ENCODE measurements at regions not wholly inside any gene's neighbourhood (a gene's known extent, or its start where the extent isn't known, plus 50 kb on each side); places are given as distances from the start of the nearest gene placed in this dataset.

DNA sequence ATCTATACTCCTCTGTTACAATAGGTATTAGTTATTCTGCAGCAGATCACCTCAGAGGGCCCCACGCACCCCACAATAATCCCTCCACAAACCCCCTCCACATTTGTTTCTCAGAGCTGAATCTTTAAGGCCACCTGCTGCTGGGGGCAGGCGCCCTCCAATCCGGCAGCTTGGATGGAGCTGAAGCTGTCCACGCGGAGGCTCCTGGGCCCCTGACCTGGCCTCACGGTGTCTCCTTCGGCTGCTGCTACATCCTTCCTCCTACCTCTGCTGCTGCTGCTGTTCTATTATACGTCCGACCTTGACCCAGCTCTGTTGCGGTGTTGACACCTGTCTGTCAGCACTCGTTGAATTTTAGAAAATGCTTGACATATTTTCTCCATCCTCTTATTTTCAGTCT, 430.2 kb upstream of the ZFP42 start:
- Histone ChIP-seq H3K9ac (ENCODE audit: low read length in 3 of 3) (no peak overlapping the region), H3K27ac (ENCODE audit: low read depth in 2 of 2, low read length in 2 of 2) (no peak overlapping the region), H3K27me3 (ENCODE audit: control insufficient read depth, insufficient read depth, low read length) (no peaks in the 10 kb centered on the region), H3K4me1 (ENCODE audit: control insufficient read depth in 2 of 3, insufficient read depth in 2 of 3, low read depth in 1 of 3, low read length in 3 of 3) (no peaks in the 10 kb centered on the region), H3K36me3 (ENCODE audit: control insufficient read depth in 2 of 3, insufficient read depth in 3 of 3, low read length in 3 of 3) (no peaks in the 10 kb centered on the region), H3K4me3 (ENCODE audit: low read length in 3 of 3) (no peak overlapping the region), H3K9me3 (ENCODE audit: control insufficient read depth in 2 of 3, insufficient read depth in 1 of 3, low read length in 3 of 3) (no peaks in the 10 kb centered on the region)
- FAIRE-seq (no peak), DNase-seq (no peak)
- no peak for TF ChIP-seq CTCF (IDR thresholded peaks at IDR 0.05; ENCODE audit: borderline replicate concordance, extremely low read depth, insufficient read depth)
- intact Hi-C loops (cut with DNase I) = no loop called here

GRCh38 chr4:187569871-187570270, 425.7 kb upstream of the ZFP42 start:
- Histone ChIP-seq H3K36me3 (ENCODE audit: control insufficient read depth in 2 of 3, insufficient read depth in 3 of 3, low read length in 3 of 3) (no peaks in the 10 kb centered on the region), H3K4me1 (ENCODE audit: control insufficient read depth in 2 of 3, insufficient read depth in 2 of 3, low read depth in 1 of 3, low read length in 3 of 3) (no peaks in the 10 kb centered on the region), H3K27ac (ENCODE audit: low read depth in 2 of 2, low read length in 2 of 2) (no peak overlapping the region), H3K4me3 (ENCODE audit: low read length in 3 of 3) (no peak overlapping the region), H3K27me3 (ENCODE audit: control insufficient read depth, insufficient read depth, low read length) (no peaks in the 10 kb centered on the region), H3K9me3 (ENCODE audit: control insufficient read depth in 2 of 3, insufficient read depth in 1 of 3, low read length in 3 of 3) (no peaks in the 10 kb centered on the region), H3K9ac (ENCODE audit: low read length in 3 of 3) (no peak overlapping the region)
- TF ChIP-seq CTCF (IDR thresholded peaks at IDR 0.05; ENCODE audit: borderline replicate concordance, extremely low read depth, insufficient read depth) = no peak
- FAIRE-seq (no peak), DNase-seq (no peak)
- intact Hi-C loops (cut with DNase I) = no loop called here

GRCh38 chr4:187575706-187576105, 419.9 kb upstream of the ZFP42 start:
- no peaks in the 10 kb centered on the region for H3K4me1 ChIP-seq (ENCODE audit: control insufficient read depth in 2 of 3, insufficient read depth in 2 of 3, low read depth in 1 of 3, low read length in 3 of 3)
- no peaks in the 10 kb centered on the region for H3K9me3 ChIP-seq (ENCODE audit: control insufficient read depth in 2 of 3, insufficient read depth in 1 of 3, low read length in 3 of 3)
- no peak overlapping the region for H3K9ac ChIP-seq (ENCODE audit: low read length in 3 of 3)
- DNase-seq (no peak), FAIRE-seq (no peak)
- no peaks in the 10 kb centered on the region for H3K36me3 ChIP-seq (ENCODE audit: control insufficient read depth in 2 of 3, insufficient read depth in 3 of 3, low read length in 3 of 3)
- no peak for TF ChIP-seq CTCF (IDR thresholded peaks at IDR 0.05; ENCODE audit: borderline replicate concordance, extremely low read depth, insufficient read depth)
- H3K27ac ChIP-seq (ENCODE audit: low read depth in 2 of 2, low read length in 2 of 2) = no peak overlapping the region
- H3K27me3 ChIP-seq (ENCODE audit: control insufficient read depth, insufficient read depth, low read length) = no peaks in the 10 kb centered on the region
- no peak overlapping the region for H3K4me3 ChIP-seq (ENCODE audit: low read length in 3 of 3)
- intact Hi-C loops (cut with DNase I) = no loop called here

DNA sequence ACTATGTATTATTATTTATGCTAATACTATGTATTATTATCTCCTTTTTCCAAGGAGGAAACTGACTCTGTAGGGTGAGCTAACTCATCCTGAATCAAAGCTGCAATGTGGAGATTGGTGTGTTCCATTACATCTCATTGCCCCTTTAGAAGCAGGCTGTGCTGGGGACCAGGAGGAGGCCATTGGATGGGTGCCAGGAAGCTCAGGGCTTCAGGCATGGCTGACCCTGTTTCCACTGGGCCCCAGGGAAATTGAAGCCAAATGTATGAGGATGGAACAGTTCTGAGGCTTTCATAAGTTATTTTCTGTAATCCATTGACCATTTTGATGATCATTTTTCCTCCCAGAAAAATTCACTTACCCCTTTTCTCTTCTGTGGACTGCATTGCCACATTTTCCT, 418.8 kb upstream of the ZFP42 start:
- FAIRE-seq (no peak), DNase-seq (peak in 2 of 5 donors; percentile 20 to 25)
- intact Hi-C loops (cut with DNase I) = no loop called here
- H3K27ac ChIP-seq (ENCODE audit: low read depth in 2 of 2, low read length in 2 of 2) = no peak overlapping the region
- TF ChIP-seq CTCF (IDR thresholded peaks at IDR 0.05; ENCODE audit: borderline replicate concordance, extremely low read depth, insufficient read depth) = no peak
- H3K4me1 ChIP-seq (ENCODE audit: control insufficient read depth in 2 of 3, insufficient read depth in 2 of 3, low read depth in 1 of 3, low read length in 3 of 3) = no peaks in the 10 kb centered on the region
- no peak overlapping the region for H3K4me3 ChIP-seq (ENCODE audit: low read length in 3 of 3)
- no peak overlapping the region for H3K9ac ChIP-seq (ENCODE audit: low read length in 3 of 3)
- no peaks in the 10 kb centered on the region for H3K27me3 ChIP-seq (ENCODE audit: control insufficient read depth, insufficient read depth, low read length)
- H3K9me3 ChIP-seq (ENCODE audit: control insufficient read depth in 2 of 3, insufficient read depth in 1 of 3, low read length in 3 of 3) = no peaks in the 10 kb centered on the region
- H3K36me3 ChIP-seq (ENCODE audit: control insufficient read depth in 2 of 3, insufficient read depth in 3 of 3, low read length in 3 of 3) = no peaks in the 10 kb centered on the region

Data from kidney (tissue), 13 donors.